HG02970 (cell line): ENCODE measurements at regions not wholly inside any gene's neighbourhood (a gene's known extent, or its start where the extent isn't known, plus 50 kb on each side); places are given as distances from the start of the nearest gene placed in this dataset.

Experiments used
- ATAC-seq: cut with Tn5 transposase; IDR thresholded peaks from one replicate; pipeline ENCODE4 v1.9.1; 2021; ENCODE audit warnings: mild to moderate bottlenecking, moderate library complexity, moderate number of reproducible peaks; ENCODE audit not compliant: unreplicated experiment, low FRiP score

- no peak for ATAC-seq
Measured at GRCh38 chr2:180669016-180669415, 311.4 kb upstream of the UBE2E3 start.

- no peak for ATAC-seq
Measured at GRCh38 chr2:180664507-180664906, 315.9 kb upstream of the UBE2E3 start.

- ATAC-seq = no peak
Measured at GRCh38 chr2:180662941-180663471, 317.4 kb upstream of the UBE2E3 start.

GRCh38 chr2:180662521-180662920, 317.9 kb upstream of the UBE2E3 start:
- ATAC-seq = no peak

- no peak for ATAC-seq
Measured at GRCh38 chr2:180661686-180662030, 318.7 kb upstream of the UBE2E3 start.

GRCh38 chr2:180660881-180661685, 319.3 kb upstream of the UBE2E3 start:
- ATAC-seq = no peak

GRCh38 chr2:180660207-180660606, 320.2 kb upstream of the UBE2E3 start:
- no peak for ATAC-seq

GRCh38 chr2:180657054-180657453, 323.4 kb upstream of the UBE2E3 start:
- no peak for ATAC-seq

GRCh38 chr2:180656455-180656847, 324.0 kb upstream of the UBE2E3 start:
- ATAC-seq = no peak

GRCh38 chr2:180655842-180656454, 324.5 kb upstream of the UBE2E3 start:
- ATAC-seq = no peak

GRCh38 chr2:180655393-180655792, 325.0 kb upstream of the UBE2E3 start:
- no peak for ATAC-seq

GRCh38 chr2:180653481-180653880, 326.9 kb upstream of the UBE2E3 start:
- ATAC-seq = no peak

- no peak for ATAC-seq
Measured at GRCh38 chr2:180652794-180653193, 327.6 kb upstream of the UBE2E3 start.

GRCh38 chr2:180651596-180651995, 328.8 kb upstream of the UBE2E3 start:
- no peak for ATAC-seq

GRCh38 chr2:180647621-180648020, 332.8 kb upstream of the UBE2E3 start:
- no peak for ATAC-seq

GRCh38 chr2:180647221-180647620, 333.2 kb upstream of the UBE2E3 start:
- ATAC-seq = no peak

- ATAC-seq = no peak
Measured at GRCh38 chr2:180646756-180647155, 333.6 kb upstream of the UBE2E3 start.

- ATAC-seq = no peak
Measured at GRCh38 chr2:180644709-180645108, 335.7 kb upstream of the UBE2E3 start.

- no peak for ATAC-seq
Measured at GRCh38 chr2:180630756-180631155, 349.6 kb upstream of the UBE2E3 start.

- no peak for ATAC-seq
Measured at GRCh38 chr2:180625006-180625844, 355.2 kb upstream of the UBE2E3 start.
